NCI-H82 (cell line): ENCODE measurements at regions not wholly inside any gene's neighbourhood (a gene's known extent, or its start where the extent isn't known, plus 50 kb on each side); places are given as distances from the start of the nearest gene placed in this dataset.
A peak's percentile ranks its signal among the peaks of the same experiment; 100 is the strongest.

ENCODE experiments used
- DNase-seq: peaks from one replicate; lab custom pipeline; 2025; lab: John Stamatoyannopoulos, UW

- DNase-seq, result no peak
These were observed 71.8 kb downstream of the FUNDC1 start for GRCh38 chrX:44470816-44471215.

GRCh38 chrX:44462850-44463249, 79.8 kb downstream of the FUNDC1 start:
- no peak for DNase-seq

- peak; percentile 2 for DNase-seq
These were observed 83.2 kb downstream of the FUNDC1 start for GRCh38 chrX:44459501-44459900.

GRCh38 chrX:44456685-44457084, 86.0 kb downstream of the FUNDC1 start:
- no peak for DNase-seq

GRCh38 chrX:44451056-44451455, 91.6 kb downstream of the FUNDC1 start:
- peak; percentile 89 for DNase-seq

GRCh38 chrX:44447214-44447613, 95.4 kb downstream of the FUNDC1 start:
- DNase-seq, result no peak

GRCh38 chrX:44440006-44440405, 96.5 kb upstream of the EFHC2 start:
- DNase-seq, result no peak

- DNase-seq, result no peak
These were observed 95.8 kb upstream of the EFHC2 start for GRCh38 chrX:44439242-44439794.

- DNase-seq, result no peak
These were observed 91.6 kb upstream of the EFHC2 start for GRCh38 chrX:44435047-44435446.

- no peak for DNase-seq
These were observed 90.1 kb upstream of the EFHC2 start for GRCh38 chrX:44433556-44433955.

- no peak for DNase-seq
These were observed 89.2 kb upstream of the EFHC2 start for GRCh38 chrX:44432641-44433040.

GRCh38 chrX:44431194-44431593, 87.7 kb upstream of the EFHC2 start:
- DNase-seq, result no peak

- no peak for DNase-seq
These were observed 85.6 kb upstream of the EFHC2 start for GRCh38 chrX:44428989-44429627.

- no peak for DNase-seq
These were observed 79.2 kb upstream of the EFHC2 start for GRCh38 chrX:44422631-44423030.

GRCh38 chrX:44415639-44416386, 72.3 kb upstream of the EFHC2 start:
- no peak for DNase-seq

- DNase-seq, result no peak
These were observed 57.7 kb upstream of the EFHC2 start for GRCh38 chrX:44401151-44401550.

GRCh38 chrX:44400588-44400987, 57.1 kb upstream of the EFHC2 start:
- DNase-seq, result no peak

GRCh38 chrX:44400161-44400560, 56.7 kb upstream of the EFHC2 start:
- DNase-seq, result no peak
